ENCODE measurements at regions not wholly inside any gene's neighbourhood (a gene's known extent, or its start where the extent isn't known, plus 50 kb on each side); places are given as distances from the start of the nearest gene placed in this dataset.
A peak's percentile ranks its signal among the peaks of the same experiment; 100 is the strongest.

- TF ChIP-seq, protein P1, sequence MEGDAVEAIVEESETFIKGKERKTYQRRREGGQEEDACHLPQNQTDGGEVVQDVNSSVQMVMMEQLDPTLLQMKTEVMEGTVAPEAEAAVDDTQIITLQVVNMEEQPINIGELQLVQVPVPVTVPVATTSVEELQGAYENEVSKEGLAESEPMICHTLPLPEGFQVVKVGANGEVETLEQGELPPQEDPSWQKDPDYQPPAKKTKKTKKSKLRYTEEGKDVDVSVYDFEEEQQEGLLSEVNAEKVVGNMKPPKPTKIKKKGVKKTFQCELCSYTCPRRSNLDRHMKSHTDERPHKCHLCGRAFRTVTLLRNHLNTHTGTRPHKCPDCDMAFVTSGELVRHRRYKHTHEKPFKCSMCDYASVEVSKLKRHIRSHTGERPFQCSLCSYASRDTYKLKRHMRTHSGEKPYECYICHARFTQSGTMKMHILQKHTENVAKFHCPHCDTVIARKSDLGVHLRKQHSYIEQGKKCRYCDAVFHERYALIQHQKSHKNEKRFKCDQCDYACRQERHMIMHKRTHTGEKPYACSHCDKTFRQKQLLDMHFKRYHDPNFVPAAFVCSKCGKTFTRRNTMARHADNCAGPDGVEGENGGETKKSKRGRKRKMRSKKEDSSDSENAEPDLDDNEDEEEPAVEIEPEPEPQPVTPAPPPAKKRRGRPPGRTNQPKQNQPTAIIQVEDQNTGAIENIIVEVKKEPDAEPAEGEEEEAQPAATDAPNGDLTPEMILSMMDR (conservative IDR thresholded peaks at IDR 0.05), result no peak
- H3K27ac ChIP-seq, result no peak overlapping the region
Observed at GRCh38 chr20:7090811-7091210, 323.3 kb downstream of the BMP2 start.

DNA sequence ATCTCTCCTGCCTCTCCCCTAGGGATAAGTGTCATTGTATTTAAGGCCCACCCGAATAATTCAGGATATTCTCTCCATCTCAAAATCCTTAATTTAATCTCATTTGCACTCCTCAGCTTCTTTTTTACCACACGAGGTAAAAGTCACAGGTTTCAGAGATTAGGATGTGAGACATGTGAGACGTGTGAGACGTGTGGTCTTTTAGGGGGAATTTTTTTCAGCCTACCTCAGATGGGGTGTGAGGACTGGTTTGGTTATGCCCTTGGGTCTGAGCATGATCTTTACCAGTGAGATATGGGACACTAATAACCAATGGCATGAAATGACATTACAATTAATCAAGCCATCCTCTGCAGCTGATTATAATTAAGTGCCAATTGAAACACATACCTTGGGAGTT is 324.2 kb downstream of the BMP2 start:
- no peak overlapping the region for H3K27ac ChIP-seq
- TF ChIP-seq, protein P1 (conservative IDR thresholded peaks at IDR 0.05), result no peak

DNA sequence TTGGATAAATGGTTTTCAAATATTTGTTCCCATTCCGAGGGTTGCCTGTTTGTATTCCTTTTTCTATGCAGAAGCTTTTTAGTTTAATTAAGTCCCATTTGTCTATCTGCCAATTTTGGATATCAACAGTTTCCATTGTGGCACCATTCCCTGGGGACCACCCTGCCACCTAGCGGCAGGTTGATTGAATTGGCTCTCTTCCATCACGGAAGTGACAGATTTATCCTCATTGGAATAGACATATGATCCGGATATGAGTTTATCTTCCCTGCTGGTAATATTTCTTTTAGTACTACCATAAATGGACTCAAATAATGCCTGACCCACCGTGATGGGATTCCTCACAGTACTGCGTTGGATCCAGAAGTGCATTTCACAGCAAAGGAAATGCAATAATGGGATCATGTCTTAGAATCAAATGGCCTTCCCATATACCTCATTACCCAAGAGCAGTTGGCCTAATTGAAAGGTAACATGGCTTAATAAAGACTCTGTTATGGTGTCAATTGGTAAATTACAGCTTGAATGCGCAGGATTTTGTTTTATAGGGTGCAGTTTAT is 327.0 kb downstream of the BMP2 start:
- TF ChIP-seq, protein P1 (conservative IDR thresholded peaks at IDR 0.05), result peak; percentile 56
- H3K27ac ChIP-seq, result no peak overlapping the region

DNA sequence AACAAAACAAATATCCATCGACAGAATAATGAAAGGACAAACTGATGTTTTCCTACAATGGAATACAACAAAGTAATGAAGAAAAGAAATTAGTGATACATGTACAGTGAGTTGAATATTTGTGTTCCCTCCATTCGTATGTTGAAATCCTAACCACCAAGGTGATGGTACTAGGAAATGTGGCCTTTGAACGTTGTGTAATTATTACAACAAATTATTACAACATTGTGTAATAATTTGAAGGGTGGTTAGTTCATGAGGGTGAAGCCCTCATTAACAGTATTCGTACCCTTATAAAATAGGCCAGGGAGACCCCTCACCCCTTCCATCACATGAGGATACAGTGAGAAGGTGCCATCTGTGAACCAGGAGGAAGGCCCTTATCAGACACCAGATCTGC is 339.4 kb downstream of the BMP2 start:
- H3K27ac ChIP-seq, result no peak overlapping the region
- TF ChIP-seq, protein P1 (conservative IDR thresholded peaks at IDR 0.05), result no peak

DNA sequence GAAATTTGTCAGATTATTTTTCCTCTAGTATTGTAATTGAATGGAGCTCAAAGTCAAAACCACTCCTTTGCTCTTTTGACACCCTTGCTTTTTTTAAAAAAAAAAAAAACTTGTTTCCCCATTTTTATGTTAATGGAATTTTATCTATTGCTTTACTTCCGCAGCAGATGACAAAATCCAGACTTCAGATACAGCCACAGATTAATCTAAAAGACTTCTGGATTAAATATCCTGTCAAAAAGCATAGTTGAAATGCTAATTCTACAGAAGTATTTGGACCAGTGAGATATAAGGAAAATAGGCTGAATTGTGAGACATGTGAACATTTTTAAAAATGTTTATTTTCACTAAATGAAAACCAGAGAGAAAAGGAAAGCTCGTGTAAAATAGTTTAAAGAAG is 341.4 kb downstream of the BMP2 start:
- TF ChIP-seq, protein P1 (conservative IDR thresholded peaks at IDR 0.05), result no peak
- H3K27ac ChIP-seq, result no peak overlapping the region

DNA sequence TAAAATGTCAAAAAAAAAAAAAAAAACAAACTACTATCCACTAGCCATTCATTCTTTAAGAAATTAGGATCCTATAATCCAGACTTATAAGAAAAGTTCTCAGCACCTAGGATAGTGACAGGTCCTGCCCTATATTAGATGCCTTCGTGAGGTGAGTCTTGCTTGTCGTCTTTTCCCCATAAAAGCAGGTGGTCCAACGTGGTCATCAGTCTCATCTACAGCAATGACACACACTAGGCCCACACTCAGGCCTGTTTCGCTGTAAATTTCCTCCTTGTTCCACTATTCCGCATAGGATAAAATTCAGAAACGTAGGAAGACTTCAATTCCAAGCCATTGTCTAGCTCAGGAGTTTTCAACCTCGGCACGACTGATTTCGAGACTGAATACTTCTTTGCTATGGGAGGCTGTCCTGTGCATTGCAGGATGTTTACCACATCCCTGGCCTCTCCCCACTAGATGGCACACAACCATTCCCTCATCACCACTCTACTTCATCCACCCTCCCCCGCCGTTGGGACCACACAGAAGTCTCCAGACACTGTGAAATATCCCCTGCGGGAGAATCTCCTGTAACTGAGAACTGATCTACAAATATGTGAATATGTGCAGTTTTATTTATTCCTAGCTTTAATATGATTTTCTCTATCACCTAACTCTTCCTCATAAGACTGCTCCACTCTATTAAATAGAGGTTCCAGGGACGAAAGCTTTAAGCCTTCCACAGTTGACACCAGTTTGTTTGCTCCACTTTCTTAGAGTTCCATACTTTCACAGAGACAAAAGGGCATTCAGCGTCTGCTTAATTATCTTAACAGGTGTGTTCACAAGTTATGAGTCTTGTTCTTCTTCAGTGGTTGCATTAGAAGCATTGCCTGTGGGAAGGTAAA is 346.3 kb downstream of the BMP2 start:
- H3K27ac ChIP-seq, result no peak overlapping the region
- TF ChIP-seq, protein P1 (conservative IDR thresholded peaks at IDR 0.05), result peak; percentile 88

DNA sequence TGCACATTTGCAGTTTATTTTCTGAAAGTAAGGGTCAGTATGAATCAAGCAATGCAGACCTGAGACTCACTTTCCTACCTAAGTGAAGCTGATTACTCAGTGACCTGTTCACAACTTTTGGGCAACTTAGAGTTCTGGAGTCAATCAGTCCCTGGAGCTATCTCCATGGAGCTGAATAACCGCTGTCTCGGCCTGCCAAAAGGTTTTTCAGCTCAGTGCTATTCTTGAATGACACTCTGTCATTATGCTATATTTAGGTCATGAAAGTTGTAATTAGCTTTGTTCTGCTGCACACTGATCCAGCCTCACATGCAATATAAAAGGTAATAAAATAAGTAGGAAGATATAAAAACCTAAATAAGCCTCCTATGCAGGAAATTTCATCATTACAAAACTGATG is 356.0 kb downstream of the BMP2 start:
- H3K27ac ChIP-seq, result no peak overlapping the region
- TF ChIP-seq, protein P1 (conservative IDR thresholded peaks at IDR 0.05), result no peak
